ENCODE measurements at regions not wholly inside any gene's neighbourhood (a gene's known extent, or its start where the extent isn't known, plus 50 kb on each side); places are given as distances from the start of the nearest gene placed in this dataset.

- TF ChIP-seq CTCF (IDR thresholded peaks at IDR 0.05; ENCODE audit: low read depth, low read length, poor library complexity, severe bottlenecking) (no peak), EZH2phosphoT487 (IDR thresholded peaks at IDR 0.05; ENCODE audit: borderline replicate concordance, low read length) (no peak)
Observed at GRCh38 chr5:58041884-58042283, 418.0 kb downstream of the PLK2 start.

Measured in DOHH2 (cell line).